SKM-1 treated with dmso at 0.1 percent for 144 hours (cell line): ENCODE measurements at regions not wholly inside any gene's neighbourhood (a gene's known extent, or its start where the extent isn't known, plus 50 kb on each side); places are given as distances from the start of the nearest gene placed in this dataset.
A peak's percentile ranks its signal among the peaks of the same experiment; 100 is the strongest.

Experiments
- DNase-seq: peaks from one replicate; lab custom pipeline; 2025; ENCODE audit not compliant: unreplicated experiment; lab: John Stamatoyannopoulos, UW

DNA sequence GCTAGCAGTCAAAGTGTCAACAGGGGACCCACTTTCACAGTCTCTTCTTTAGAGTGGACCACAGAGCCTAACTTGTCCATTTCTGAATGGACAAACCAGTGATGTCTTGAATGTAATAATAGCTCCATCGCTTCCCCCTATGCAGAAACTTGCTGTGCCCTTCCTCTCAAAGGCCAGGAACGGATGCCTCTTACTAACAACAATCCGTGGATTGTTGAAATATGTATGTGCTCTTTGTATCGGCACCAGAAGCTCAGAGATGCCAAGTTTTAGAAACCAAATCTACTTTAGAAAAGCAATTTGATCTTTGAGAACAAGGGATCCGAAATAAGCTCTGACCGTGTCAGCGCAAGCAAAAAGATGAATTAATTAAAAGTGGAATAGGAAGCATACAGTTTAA, 259.5 kb upstream of the POU2AF2 start:
- no peak for DNase-seq

DNA sequence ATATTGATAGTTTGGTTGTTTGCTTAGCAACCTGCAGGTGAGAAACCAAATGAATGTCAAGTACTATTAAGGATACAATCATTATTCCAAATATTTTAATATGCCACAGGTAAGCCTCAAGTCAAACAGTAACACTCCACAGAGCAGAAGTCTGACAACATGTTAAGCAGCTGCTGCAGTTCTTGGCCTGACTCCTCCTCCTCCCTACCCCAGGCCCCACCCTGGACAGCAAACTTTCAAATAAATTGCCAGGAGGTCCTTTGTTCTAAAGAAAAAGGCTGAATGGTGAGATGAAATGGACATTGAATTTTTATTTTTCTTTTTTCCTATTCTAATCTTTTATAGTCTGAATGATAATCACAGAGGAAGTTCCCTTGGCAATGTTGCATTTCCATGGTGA, 260.0 kb upstream of the POU2AF2 start:
- no peak for DNase-seq

DNA sequence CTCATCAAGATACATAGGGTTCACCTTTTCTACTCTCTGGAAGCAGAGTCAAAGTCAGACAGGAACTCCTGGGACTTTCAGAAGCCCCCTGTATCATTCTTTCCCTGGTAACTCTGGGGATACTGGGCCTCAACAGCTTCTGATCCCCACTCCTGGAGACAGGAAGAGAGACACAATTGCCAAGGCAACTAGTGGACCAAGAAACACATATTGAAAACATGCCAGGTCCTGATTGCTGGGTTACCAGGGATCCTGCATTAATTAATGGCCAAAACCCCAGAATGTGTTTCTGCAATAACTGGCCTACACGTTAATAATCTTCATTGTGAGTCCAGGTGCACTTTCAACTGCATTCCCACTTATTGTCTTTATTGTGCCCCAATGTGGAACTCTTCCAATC, 260.8 kb upstream of the POU2AF2 start:
- no peak for DNase-seq

DNA sequence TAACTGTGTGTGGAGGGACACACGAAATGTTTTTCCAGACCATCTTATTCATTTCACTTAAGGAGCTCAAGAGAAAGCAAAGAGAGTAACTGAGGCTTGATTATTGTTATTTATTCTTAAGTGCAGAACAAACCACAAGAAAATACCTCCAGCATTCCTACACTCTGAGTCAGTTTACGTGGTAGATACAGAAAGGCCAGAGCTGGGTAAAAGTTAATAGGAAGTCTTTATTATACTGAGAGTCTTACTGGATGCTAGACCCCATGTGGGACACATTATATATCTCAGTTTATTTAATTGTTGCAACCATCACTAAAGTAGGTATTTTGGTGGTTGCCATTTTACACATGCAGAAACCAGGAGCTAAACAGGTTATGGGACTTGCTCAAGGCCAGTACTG, 261.4 kb upstream of the POU2AF2 start:
- DNase-seq, result no peak

- no peak for DNase-seq
Measured at GRCh38 chr11:110982214-110982613, 263.3 kb upstream of the POU2AF2 start.

GRCh38 chr11:110979696-110980095, 265.8 kb upstream of the POU2AF2 start:
- DNase-seq, result no peak

- DNase-seq, result peak; percentile 36
Measured at GRCh38 chr11:110977661-110978060, 265.4 kb upstream of the ARHGAP20 start.

DNA sequence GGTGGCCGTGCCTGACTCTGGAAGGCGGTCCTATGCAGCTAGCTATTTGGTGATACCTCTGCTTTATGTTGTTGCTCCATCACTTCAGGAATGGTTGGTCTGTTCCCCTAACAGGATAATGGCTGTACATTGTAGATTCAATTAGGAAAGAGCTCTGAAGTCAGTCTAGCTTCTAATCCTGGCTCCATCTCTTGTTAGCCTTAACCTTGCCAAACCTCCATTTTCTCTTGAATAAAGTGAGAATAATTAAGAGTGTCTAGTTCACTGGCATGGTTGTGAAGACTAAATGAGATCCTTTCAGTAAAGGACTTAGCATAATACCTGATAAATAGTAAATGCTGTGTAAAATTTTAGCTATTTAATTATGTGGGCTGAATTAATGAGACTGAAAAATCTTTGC, 262.5 kb upstream of the ARHGAP20 start:
- DNase-seq, result no peak

- DNase-seq, result no peak
Measured at GRCh38 chr11:110973401-110973980, 261.3 kb upstream of the ARHGAP20 start.

- DNase-seq, result peak; percentile 69
Measured at GRCh38 chr11:110972640-110973039, 260.4 kb upstream of the ARHGAP20 start.

GRCh38 chr11:110972106-110972505, 259.9 kb upstream of the ARHGAP20 start:
- DNase-seq, result no peak

GRCh38 chr11:110971140-110971539, 258.9 kb upstream of the ARHGAP20 start:
- no peak for DNase-seq

GRCh38 chr11:110968348-110969062, 256.3 kb upstream of the ARHGAP20 start:
- peak; percentile 70 for DNase-seq

DNA sequence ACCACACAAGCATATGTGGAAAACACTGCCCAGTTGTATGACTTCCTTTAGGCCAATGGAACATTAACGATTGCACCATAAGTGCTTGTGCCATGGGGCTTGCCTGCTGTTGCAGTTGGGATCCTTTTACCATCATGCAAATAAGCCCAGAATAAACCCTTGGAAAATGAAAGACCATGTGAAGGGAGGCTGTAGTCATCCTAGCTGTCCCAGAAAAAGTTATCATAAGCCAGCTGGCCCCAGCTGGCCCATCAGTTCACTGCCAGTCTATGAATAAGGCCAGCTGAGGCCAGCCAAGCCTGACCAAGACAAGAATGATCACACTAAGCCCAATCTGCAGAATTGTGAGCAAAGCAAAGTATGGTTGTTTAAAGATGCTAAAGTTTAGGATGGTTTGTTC, 253.9 kb upstream of the ARHGAP20 start:
- DNase-seq, result no peak

- DNase-seq, result no peak
Measured at GRCh38 chr11:110962921-110963320, 250.7 kb upstream of the ARHGAP20 start.

- no peak for DNase-seq
Measured at GRCh38 chr11:110960167-110960566, 247.9 kb upstream of the ARHGAP20 start.

DNA sequence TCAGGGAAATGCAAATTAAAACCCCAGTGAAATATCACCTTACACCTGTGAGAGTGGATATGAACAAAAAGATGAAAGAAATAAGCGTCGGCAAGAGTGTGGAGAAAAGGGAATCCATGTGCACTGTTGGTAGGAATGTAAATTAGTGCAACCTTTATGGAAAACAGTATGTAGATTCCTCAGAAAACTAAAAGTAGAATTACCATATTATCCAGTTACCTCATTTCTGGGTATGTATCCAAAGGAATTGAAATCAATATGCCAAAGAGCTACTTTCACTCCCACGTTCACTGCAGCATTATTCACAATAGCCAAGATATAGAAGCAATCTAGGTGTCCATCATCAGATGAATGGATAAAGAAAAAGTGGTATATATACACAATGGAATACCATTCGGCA, 246.0 kb upstream of the ARHGAP20 start:
- no peak for DNase-seq

- DNase-seq, result no peak
Measured at GRCh38 chr11:110955776-110956175, 243.5 kb upstream of the ARHGAP20 start.

DNA sequence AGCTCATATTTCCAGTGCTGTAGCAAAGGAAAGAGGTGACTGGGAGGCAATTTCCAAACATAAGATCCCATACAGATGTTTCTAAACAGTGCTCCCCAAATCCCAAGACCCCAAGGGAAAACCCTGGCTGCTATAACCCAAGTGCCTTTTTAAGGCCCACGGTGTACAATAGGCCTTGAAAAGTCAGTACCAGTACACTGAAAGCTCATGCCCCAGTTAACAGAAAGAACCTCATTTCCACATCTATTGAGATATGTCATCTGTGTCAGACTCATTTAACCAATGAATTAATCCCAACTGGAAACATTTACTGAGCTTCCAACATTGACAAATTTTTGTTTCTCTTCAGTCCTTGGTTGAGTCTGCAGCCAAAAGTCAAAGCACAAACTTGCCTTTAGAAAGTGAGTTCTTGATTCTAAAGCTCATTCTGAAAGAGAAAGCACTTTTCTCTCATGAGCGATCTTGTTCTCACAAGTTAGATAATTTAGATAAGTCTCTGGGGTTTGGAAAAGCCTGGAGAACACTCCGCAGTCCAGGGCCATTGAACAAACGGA, 239.8 kb upstream of the ARHGAP20 start:
- DNase-seq, result no peak

GRCh38 chr11:110951037-110951949, 239.1 kb upstream of the ARHGAP20 start:
- DNase-seq, result no peak

GRCh38 chr11:110948112-110948511, 235.9 kb upstream of the ARHGAP20 start:
- DNase-seq, result no peak

GRCh38 chr11:110947096-110947495, 234.9 kb upstream of the ARHGAP20 start:
- DNase-seq, result no peak
